A673 (cell line): ENCODE measurements at regions not wholly inside any gene's neighbourhood (a gene's known extent, or its start where the extent isn't known, plus 50 kb on each side); places are given as distances from the start of the nearest gene placed in this dataset.

Experiments
- CTCF ChIP-seq: fragments of 300-800, 200-600 bp; sonication (generic); conservative IDR thresholded peaks from 2 replicates; pipeline ENCODE4 v1.5.1; 2017; ENCODE audit warnings: low read depth, mild to moderate bottlenecking, antibody characterized with exemption, low read length, moderate library complexity, mixed read lengths
- EZH2 ChIP-seq: fragments of 200-600 bp; sonication (generic); IDR thresholded peaks from 2 replicates; pipeline ENCODE4 v1.6.1; 2017; ENCODE audit warnings: borderline replicate concordance, low read depth, mild to moderate bottlenecking, mixed read lengths, antibody characterized with exemption, low read length; ENCODE audit not compliant: poor library complexity, severe bottlenecking

- TF ChIP-seq EZH2 (no peak), CTCF (no peak)
Measured at GRCh38 chr4:184298254-184298653, 80.6 kb upstream of the ENPP6 start.
